ENCODE measurements at regions not wholly inside any gene's neighbourhood (a gene's known extent, or its start where the extent isn't known, plus 50 kb on each side); places are given as distances from the start of the nearest gene placed in this dataset.

DNA sequence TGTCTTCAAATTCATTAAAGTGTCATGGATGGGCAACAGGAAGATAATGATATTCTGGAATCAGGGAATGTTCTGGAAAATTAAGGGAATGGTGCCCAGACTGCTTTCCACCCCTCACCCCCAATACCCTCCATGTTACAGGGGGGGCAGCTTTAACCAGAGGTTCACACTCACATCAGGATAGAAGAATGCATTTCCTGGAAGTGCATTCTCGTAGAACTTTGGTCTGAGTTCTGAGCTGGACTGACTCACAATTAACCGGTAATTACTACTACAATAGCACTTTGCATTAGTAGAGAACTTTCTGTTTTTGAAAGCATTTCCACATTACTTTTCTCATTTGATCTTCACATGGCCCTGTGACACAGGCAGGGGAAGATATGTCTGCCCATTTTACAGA lies 52.5 kb upstream of the SHISA3 start:
- TF ChIP-seq, protein P1, sequence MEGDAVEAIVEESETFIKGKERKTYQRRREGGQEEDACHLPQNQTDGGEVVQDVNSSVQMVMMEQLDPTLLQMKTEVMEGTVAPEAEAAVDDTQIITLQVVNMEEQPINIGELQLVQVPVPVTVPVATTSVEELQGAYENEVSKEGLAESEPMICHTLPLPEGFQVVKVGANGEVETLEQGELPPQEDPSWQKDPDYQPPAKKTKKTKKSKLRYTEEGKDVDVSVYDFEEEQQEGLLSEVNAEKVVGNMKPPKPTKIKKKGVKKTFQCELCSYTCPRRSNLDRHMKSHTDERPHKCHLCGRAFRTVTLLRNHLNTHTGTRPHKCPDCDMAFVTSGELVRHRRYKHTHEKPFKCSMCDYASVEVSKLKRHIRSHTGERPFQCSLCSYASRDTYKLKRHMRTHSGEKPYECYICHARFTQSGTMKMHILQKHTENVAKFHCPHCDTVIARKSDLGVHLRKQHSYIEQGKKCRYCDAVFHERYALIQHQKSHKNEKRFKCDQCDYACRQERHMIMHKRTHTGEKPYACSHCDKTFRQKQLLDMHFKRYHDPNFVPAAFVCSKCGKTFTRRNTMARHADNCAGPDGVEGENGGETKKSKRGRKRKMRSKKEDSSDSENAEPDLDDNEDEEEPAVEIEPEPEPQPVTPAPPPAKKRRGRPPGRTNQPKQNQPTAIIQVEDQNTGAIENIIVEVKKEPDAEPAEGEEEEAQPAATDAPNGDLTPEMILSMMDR (IDR thresholded peaks at IDR 0.05), result no peak

DNA sequence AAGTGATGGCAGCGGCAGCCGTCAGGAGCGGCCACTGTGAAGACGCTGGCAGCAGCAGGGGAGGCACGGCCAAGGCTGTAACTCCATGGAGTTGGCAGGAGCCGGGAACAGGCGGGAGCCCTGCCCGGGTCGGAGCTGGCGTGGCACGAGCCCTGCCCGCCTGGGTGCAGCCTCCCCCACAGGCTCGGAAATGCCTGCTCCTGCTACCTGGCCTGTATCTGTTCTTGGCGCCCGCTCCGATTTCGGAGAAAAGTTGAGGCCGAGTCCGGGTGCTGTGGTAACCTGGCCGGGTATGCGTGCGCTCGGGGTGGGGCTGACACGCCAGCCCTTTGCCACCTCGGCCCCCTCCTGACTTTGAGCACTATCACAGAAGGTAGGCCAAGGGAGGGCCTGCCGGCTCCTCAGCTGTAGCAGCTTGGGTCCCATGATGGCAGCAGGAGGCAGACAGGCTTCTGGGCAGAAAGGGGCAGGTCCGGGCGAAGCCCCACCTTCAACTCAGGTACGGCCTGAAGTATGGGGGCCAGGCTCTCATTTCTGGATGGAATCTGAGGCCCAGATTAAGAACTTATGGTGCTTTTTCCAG lies 51.2 kb upstream of the SHISA3 start:
- TF ChIP-seq, protein P1 (IDR thresholded peaks at IDR 0.05), result no peak

DNA sequence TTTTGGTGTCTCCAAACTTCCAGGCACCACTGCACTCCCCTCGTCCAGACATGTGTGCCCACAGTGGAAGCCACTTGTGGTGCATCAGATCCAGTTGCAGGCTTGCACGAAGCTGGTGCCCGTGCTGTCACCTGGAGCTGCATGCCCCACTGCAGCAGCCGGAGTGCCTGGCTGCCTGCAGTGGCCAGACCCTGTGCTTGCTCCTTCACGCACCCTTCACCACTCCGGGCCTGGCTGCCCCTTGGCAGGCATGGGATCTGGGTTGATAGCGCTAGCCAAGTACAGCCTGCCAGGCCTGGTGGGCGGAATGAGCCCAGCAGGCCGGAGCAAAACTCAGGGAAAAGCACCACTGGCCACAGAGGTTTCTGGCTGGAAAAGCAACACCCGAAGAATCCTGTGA lies 50.2 kb upstream of the SHISA3 start:
- TF ChIP-seq, protein P1 (IDR thresholded peaks at IDR 0.05), result no peak
